HG02870 (cell line): ENCODE measurements at regions not wholly inside any gene's neighbourhood (a gene's known extent, or its start where the extent isn't known, plus 50 kb on each side); places are given as distances from the start of the nearest gene placed in this dataset.
"Not testable (repeated sequence)": the region's sequence is repeated elsewhere in the genome, so short reads cannot be mapped to it uniquely, and the experiment has no call there.

Source experiments
- ATAC-seq: cut with Tn5 transposase; IDR thresholded peaks from one replicate; pipeline ENCODE4 v1.9.1; 2021; ENCODE audit warnings: mild to moderate bottlenecking, moderate library complexity; ENCODE audit not compliant: unreplicated experiment

DNA sequence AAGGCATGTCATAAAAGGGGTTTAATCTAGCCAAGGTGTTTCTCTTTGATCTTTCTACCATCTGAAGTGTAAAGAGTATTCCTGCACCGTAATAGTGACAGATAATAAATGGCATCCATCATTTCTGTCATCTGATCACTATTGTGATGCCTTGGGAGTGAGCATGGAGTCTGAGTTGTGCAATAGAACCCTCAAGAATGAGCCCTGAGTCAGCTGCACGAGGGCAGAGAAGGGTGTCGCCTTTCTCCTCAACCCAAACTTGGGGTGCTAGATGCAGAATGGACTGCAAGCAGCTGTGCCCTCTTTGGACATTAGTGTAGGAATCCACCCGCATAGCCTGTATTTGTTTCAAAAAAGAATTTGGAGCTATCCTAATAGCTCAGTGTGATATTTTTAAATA is 115.2 kb downstream of the ZNF37A start:
- no peak for ATAC-seq

DNA sequence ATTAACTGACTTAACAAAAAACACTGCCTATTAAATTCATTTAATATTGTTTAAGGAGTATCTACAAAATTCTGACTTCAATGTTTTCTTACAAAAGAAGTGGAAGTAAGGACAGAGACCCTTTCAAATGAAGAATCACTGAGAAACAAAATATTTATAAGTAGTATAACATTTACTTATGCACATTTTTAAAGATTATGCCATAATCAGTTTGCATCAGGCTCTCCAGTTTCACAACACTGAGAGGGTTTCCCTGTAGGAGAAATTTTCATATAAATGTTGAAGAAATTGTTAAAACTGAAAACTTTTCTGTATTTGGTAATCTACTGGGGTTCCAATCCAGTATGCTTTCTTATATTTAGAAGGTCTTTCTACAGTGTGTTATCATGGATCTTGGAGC is 115.6 kb downstream of the ZNF37A start:
- ATAC-seq, result not testable (repeated sequence)

DNA sequence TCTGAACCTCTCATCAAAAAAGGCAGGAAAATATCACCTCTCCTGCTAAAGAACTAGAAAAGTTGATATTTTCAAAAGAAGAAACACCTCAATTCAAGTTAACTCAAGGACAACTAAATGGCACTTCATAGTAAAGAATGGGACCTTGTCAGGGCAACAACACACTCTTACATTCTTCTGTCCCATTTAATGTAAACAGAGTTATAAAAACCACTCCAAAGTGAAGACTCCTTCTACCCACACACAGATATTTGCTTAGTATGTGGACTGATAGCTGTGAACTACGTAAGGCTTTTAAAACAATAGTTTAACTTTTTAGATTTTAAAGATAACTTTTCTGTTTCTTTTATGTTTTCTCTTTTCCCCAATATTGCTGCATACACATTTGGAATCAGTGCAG is 118.3 kb downstream of the ZNF37A start:
- ATAC-seq, result no peak

DNA sequence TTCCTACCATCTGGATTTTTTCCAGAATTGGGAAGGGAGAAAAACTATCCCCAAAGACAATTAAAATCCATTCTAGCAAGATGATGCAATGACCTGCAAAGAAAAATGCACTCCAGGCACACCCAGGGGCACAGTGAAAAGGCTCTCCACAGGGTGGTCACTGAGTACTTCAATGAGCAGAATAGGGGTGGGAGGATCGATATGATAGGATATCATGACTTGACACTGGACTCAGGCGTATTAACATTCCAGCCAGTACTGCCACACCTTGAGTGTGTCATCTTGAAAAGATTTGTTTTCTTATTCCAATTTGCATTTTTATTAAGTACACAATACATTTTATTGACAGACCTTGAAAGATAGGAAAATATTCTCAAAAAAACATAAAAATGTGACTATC is 132.2 kb downstream of the ZNF37A start:
- ATAC-seq, result no peak

DNA sequence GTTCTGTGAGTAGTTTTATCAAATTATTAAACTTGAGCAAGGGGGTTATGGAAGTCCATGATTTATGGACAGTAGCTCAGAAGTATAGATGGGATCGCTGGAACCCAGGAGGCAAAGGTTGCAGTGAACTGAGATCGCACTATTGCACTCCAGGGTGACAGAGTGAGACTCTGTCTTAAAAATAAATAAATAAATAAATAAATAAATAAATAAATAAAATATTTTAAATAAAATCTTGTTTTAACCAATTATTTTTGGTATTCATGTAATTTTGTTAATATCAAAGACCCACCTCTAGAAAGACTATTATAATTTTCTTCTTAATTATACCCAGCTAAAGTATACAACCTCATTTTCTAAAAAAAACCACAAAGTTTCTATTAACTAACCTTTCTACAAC is 134.3 kb downstream of the ZNF37A start:
- ATAC-seq, result no peak

DNA sequence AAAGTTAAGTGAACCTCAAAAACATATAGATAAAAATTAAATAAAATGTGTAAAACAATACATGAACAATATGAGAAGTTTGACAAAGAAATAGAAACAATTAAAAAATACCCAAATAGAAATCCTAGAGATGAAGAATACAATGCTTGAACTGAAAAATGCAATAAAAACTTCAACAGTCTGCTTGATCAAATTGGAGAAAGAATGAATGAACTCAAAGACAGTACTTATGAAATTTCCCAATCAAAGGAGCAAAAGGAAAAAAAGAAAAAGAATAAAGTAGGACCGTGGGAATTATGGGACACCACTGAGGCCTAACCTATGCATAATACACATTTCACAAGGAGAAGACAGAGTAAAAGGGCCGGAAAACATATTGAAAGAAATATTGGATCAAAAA is 144.3 kb downstream of the ZNF37A start:
- ATAC-seq, result not testable (repeated sequence)

DNA sequence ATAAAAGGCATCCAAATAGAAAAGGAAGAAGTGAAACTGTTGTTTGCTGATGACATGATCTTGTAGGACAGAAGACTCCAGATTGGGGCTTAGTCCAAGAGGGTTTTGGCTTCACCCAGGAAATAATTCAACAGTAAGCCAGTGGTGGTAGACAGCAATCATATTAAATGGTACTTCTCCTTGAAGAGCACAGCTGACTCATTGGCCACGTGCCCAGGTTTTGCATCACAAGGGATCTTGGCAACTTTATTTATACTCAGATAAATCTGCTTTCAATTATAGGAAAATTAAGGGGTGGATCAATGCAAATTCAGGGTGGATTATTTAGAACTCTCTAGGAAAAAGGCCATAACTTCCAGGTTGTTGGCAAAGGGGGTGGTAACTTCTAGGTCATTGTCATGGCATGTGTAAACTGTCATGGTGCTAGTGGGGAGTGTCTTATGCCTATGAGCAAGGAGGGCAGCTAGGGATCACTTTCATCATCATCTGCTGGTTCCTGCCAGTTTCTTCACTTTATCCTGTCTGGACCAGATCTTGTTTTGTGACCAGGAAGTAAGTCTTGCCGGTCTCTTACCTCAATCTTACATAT is 148.0 kb downstream of the ZNF37A start:
- ATAC-seq, result not testable (repeated sequence)

DNA sequence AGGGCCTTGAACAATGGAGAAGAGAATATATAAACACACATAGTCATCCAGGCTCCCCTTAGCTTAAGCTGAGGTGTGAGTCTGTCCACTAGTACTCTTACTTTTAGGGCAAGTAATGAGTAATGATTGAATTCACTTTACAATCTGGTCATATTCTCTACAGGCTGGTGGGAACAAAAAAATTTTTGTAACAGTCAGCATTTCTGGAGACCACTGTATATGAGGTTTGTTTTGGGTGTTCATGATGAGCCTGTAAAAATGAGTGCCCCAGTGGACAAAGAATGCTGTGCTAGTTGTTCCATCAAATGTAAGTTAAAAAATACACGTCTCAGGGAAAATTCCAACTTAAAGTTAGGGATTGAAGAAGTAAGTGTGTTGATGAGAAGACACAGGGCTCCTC is 154.0 kb downstream of the ZNF37A start:
- ATAC-seq, result not testable (repeated sequence)

DNA sequence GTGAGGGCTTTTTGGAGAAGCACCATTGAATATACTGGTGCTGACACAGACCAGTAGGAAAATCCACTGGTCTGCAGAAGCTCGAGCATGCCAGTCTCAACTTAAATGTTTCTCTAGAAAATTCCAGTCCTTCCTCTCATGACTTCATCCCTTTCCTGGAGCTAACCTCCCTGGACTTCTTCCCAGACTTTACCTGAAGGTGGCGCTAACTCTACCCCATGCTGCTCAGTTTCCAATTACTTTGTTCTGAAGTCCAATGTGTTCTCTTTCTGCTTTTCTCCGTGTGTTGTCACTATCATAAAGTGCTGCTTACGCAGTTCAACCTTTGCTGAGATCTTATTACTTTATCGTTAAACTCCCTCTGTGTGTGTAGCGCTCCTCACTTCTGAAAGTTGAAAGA is 158.4 kb downstream of the ZNF37A start:
- ATAC-seq, result not testable (repeated sequence)

DNA sequence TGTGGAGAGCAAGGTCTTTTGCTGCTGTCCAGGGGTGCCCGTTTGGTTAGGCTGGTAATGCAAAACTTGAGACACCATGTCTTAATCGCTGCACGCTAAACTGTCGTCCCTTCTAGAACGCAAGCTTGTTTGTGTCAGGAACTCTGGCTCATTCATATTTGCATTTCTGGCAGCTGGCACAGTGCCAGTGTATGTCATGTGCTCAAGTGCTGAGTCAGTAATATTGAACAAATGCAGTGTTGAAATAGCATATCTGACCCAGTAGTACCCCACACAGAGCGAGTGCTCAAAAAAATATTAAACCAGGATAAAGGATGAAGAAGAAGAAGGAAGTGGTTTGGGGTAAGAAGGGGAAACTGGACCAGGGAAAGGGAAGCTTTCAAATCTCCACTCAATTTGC is 173.4 kb downstream of the ZNF37A start:
- not testable (repeated sequence) for ATAC-seq

DNA sequence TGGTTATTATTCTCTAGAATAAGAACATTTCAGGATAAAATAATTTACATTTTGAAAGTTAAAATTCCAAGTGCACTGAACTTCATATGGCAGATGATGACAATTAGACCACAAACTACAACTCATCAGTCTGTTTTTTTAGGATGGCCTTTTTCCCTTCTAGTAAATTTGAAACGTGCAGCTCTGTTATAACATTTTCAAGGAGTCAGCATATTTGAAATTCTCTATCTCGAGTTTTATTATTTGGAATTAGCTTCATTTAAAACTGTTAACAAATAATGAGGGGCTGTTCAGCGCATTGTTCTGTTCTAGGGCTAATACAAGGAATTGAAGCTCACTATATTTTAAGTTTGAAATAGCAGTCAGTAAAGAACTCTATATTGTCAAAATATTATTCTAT is 176.9 kb downstream of the ZNF37A start:
- not testable (repeated sequence) for ATAC-seq

DNA sequence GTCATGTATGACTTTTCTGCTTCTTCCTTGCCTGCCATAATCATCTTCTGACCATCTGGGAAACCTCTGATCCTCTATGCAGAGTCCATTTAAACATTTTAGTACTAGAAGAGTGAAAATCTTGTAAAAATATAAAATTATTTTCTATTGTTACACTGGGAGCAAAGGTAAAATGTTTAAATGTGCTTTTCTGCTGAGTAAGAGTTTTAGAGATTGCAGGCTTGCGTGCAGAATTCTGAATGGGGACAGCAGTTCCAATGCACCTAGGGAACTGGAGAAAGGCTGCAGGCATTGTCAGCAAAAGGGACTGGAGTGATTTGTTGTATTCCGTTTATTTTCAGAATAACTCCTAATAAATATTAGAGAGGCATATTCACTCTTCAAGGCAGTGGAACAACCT is 180.7 kb downstream of the ZNF37A start:
- not testable (repeated sequence) for ATAC-seq

DNA sequence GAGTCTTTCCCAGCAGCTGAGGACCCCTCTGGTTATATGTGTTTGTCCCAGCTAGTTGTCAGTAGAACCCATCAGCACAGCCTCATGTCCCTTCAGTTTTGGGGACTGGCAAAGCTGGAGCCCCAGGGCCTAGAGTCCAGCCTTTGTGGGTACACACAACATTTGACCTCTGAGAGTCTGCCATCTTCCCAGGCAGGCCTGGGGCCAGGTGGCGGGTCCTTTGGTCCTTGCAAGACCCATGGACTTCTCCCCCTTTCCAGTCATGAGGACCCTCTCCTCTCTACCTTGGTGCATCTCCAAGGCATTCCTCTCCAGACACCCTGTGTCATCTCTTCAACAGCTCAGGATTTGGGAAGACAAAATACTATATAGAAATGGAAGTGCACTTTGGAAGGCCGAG is 198.4 kb downstream of the ZNF37A start:
- ATAC-seq, result not testable (repeated sequence)

DNA sequence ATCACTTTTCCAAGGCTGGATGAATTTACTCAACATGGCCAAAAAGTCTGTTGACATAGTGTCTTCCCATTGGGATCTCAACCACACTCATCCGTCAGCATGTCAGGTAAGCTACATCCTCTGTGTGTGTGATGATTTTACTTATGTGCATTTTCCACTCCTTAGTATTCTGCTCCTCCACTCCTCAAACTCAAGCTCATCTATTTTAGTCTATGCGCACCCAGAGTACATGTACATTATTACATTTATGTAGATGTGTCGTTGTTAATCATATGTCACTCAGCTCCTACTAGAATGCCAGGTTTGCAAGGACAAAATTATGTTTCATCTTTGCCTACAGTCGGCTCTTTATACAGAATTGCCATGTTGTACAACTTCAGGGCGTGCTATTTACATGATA is 216.0 kb downstream of the ZNF37A start:
- not testable (repeated sequence) for ATAC-seq

DNA sequence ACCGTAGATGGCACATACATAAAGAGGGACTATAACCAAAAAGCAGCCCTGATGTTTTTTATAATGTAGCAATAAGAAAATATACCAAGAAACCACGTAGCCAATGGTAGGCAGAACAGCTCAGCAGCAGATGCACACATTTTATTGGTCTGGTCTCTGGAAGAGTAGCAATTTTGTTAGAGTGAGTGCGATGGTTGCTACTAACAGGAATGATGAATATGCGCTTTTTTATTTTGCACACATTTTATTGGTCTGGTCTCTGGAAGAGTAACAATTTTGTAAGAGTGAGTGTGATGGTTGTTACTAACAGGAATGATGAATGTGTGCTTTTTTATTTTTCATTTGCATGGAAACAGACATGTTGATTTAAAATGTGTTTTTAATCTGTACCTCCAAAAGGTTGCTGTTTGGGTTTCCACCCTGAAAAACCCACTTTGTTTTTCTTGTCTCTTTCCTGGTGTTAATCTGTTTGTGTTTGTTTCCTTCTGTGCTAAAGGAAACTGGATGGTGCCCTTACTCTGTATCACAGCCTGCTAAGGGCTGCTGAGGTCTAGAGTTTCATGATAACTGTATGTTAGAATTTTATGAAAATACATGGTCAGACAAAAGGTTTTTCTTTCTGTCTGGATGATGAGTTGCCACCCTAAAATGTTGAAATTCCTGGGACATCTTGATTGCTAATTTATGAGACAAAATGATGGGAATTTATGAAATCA is 221.1 kb downstream of the ZNF37A start:
- ATAC-seq, result not testable (repeated sequence)

DNA sequence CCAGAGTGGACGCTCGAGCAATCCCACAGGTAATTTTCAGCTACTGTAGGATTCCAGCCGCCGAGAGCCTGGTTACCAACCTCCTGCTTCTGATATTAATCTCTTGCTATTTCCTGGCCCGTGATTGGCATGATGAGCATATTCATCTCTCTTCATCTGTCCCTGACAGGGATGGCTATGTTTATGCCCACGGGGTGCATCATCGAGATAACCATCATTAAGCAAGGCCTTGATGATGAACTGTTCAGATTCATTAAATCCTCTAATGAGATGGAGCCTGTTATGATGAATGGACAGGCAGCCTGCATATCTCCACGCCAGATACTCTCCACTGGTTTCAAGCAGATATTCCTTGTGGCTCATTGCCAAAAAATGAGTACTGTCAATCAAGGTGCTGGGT is 227.3 kb downstream of the ZNF37A start:
- ATAC-seq, result not testable (repeated sequence)

DNA sequence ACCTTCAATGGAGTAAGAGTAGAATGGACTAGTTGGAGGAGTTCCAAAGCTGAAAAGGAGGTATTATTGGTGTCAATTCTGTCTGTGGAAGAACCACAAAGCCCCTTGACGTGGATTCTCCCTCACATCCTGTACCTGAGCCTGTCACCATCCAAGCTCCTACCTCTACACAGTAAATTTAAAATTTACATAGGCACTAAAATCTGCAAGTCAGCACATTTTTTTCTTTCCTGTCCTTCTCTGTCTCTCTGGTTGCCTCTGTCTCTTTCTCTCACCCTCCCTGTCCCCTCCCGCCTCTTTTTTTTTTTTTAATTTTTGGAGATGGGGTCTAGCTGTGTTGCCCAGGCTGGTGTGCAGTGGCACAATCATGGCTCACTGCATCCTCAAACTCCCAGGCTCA is 236.2 kb downstream of the ZNF37A start:
- not testable (repeated sequence) for ATAC-seq

DNA sequence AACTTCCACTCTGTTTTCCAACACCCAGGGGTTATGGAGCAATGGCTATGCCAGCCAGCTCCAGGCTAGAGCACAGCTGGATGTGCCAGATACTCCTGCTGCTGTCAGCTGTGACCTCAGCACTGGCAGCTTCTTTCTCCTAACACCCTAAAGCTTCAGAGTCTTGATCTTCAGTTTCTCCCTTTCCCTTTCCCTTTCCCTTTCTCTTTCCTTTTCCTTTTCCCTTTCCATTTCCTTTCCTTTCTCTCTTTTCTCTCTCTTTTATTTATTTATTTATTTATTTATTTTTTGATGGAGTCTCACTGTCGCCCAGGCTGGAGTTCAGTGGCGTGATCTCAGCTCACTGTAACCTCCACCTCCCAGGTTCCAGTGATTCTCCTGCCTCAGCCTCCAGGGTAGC is 237.0 kb downstream of the ZNF37A start:
- ATAC-seq, result not testable (repeated sequence)

DNA sequence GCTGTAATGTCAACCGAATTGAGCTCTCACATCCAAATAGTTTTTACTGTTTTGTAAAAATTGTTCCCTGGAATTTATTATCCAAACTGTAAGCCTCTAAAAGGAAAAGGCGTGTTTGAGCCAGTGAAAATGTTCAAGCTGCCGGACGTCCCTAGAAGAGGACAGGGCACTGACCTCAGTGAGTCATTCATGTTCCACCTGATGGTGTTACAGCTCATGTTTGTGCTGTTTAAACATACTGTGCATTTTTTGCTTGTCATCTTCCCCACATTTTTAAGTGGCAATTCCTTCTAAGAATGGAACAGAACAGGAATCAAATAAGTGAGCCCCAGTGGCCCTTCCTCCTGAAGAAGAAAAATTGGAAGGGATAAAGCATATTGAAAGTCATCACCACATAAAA is 239.6 kb downstream of the ZNF37A start:
- not testable (repeated sequence) for ATAC-seq

DNA sequence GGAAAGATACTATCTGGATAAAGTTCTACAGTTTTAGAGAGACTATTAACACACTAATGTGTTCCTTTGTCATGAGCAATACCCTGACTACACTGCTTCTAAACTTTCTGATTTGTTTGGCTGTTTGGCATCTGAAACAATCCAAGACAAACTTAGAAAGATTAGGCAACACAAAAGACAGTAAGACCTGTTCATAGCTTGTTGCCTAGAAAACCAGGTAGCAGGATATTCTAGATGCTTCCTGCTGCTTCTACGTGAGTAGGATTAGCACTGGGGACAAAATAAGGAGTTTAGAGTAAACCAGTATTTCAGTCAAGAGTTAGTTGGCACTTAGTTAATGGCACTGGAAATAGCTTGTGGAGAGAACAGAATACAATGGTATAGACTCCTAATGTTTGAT is 256.5 kb downstream of the ZNF37A start:
- not testable (repeated sequence) for ATAC-seq

DNA sequence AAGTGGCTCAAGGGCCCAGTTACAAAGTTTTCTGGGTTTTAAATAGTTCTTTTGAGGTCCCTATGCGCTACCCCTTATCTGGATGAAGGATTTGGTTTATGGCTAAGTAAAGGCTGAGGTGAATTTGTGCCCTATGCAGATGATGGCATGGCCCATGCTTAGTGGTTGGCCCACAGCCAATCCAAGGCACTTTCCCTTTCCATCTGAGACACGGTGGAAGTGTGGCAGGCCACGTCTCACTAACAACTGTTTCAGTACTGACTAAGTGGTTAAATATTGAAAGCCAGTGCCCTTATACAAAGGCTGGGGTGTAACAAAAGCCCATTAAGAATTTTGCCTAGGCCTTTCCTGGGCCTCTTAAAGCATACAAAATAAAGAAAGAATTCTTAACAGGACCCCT is 260.3 kb downstream of the ZNF37A start:
- ATAC-seq, result not testable (repeated sequence)

DNA sequence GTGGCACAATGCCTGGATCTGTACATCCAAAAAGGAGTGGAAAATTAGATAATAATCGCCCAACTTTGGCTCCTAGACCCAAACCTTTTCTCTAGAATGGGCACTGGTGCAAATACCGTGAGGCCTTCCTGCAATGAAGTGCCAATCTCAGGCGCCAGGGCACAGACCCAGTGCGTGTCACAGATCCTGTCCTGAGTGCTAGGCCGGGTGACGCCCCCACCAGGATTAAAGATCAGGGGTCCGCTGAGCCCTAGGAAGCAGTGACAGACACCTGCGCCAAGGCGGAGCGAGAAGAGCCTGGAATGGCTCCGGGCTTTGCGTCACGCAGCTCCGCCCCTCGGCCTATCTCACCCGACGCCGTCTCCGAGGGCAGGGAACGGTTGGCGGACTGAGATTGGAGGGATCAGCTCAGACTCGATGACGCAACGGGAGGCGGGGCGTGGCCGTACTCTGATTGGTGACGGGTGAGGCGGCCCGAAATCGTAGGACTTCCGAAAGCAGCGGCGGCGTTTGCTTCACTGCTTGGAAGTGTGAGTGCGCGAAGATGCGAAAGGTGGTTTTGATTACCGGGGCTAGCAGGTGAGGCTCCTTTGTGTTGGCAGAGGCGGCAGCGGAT is 261.9 kb downstream of the ZNF37A start:
- ATAC-seq, result peak; percentile 99
